ENCODE measurements at regions not wholly inside any gene's neighbourhood (a gene's known extent, or its start where the extent isn't known, plus 50 kb on each side); places are given as distances from the start of the nearest gene placed in this dataset.
"Not testable (repeated sequence)": the region's sequence is repeated elsewhere in the genome, so short reads cannot be mapped to it uniquely, and the experiment has no call there.

DNA sequence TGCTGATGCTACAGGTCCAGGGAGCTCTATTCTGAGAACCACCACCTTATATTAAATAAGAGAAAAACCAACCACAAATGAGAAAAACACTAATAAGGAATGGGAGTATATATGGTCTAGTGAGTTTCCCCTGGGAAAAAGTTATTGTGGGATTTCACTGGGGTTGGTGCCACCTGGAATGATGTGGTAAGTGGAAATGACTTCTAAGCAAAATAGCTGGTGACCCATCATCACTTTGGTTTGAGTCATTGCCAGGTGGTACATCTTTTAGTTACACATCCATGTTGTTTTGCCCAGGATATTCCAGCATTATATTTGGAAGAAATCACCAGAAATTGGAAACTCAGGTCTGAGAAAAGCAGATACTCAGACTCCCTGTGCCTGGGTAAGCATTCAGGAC, 437.3 kb downstream of the DTWD2 start:
- DNase-seq = no peak

DNA sequence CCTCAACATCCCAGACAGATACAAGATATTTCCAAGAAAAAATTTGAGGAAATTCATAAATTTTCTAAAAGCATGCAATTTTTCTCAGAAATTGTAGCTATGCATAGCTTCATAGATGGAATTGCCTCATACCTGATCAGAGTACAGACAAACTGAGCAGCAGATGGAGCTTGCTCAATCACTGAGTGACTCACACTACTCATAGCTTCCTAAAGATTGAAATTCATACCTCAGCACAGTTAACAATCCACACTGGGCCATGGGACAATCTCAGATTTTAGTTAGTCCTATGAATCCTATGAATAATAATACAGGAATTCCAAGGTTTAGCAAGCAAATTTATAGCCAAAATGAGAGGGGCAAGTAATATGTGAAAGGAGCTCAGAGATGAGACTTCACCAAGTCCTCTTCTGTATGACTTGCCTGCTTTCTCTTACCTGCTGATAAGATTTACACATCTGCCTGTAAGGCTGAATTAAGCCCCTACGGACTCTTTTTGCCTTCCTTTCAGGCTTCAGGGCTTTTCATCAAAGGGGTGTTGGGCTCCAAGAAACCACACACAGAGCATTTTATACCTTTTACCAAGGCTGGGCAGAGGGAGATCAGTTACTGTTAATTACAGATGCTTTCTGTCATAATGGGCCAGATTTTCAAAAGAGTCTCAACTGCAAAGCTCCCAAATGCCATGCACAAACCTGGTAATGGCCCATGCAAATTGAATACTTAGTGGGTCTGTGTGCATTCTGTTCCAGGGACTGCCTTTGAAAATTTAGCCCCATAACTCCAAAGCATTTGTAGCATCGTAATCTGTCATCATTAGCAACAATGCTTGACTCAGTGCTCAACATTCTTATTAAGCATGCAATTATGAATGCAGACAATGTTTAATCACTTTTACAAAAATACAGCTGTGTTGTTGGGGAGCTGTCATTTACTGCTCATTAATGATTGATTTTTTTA, 439.3 kb downstream of the DTWD2 start:
- no peak for DNase-seq

DNA sequence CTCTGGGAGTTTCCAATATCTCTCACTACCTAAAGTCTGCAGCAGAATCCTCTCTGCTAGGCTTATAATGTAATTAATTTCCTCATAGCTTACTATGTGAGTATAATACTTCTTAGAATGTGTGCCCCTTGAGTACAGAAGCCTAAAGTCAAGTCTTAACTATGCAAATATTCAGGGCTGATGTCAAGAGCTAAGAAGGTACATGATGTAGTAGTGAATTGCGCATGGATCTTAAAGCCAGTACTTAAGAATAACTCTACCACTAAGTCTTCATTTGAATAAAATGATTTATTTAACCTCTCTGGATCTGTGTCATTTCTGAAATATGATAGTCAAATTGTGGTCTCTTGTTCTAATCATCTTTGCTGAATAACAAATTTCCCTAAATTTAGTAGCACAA, 442.9 kb downstream of the DTWD2 start:
- DNase-seq = no peak

DNA sequence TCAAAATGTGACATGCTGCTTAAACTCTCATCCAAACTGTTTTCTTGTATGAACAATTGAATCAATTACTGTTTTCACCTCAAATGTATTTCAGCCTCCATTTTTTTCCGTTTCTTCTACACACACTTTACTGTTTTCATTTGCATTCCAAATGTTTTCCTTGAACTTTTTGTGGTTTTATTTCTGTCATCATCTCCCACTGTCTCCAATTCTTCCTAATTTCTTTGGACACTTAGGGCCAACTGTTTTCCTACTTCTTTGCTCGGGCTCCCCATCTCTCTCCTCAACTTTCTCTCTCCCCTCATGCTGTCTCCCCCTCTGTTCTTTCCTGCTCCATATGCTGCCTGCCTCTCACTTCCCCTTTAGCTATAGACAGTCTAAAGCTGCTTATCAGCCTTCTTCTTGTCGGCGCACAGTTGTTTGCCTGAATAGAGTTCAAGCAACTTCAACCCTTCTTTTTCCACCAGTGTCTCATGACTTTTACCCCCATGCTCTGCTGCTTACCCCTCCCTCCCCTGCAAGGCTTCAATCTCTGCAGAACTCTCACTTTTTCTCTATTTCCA, 443.4 kb downstream of the DTWD2 start:
- DNase-seq = no peak

DNA sequence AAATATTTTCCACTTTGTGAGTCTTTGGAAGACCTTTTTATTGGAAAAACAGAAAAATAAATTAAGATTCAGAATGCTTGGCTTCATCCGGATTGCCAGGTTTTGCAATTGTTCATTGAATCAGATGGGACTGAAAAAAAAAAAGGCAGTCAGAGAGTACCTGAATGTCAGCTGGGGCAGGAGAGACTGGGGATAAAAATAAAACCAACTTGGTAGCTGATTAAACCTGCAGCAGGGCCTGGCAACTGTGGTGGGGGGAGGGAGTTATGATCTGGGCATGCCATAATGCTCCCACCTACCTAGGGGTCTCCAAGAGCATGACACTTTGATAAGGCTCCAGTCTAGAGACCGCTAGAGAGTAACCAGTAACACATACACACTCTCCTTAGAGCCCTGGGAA, 454.4 kb downstream of the DTWD2 start:
- DNase-seq = no peak

DNA sequence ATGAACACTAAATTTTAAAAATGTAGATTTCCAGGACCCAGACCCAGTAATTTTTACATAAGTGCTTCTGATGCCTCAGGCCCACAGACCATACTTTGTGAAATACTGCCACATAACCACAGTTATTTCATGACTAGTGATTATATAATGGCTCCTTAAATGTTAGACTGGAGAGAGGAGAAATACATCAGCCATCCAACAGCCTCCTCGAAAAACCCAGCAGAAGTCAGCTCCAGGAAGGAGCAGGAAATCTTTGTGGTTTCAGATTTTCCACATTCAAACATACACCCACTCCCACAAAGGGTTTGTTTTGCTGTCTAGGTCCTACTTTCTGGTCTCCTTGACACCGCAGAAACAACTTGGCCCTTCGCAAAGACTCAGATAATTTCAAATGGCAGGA, 455.2 kb downstream of the DTWD2 start:
- no peak for DNase-seq

DNA sequence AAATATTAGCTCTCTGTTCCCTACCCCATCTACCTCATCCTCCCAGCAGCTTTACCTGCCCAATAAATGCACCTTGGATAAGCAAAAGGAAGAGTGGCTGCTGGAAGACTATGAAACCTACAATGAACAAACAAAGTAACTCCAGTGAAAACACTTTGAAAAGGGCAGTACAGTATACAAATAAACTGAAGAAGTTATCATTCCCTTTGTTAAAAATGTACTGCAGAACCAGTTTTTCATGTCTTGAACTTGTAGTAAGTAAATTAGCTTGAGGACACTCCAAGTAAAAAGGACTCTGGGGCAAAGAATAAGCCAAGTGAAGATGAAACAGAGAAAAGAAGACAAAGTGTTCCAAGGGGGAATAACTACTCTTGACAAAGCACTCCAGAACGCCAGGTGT, 457.1 kb downstream of the DTWD2 start:
- DNase-seq = no peak

DNA sequence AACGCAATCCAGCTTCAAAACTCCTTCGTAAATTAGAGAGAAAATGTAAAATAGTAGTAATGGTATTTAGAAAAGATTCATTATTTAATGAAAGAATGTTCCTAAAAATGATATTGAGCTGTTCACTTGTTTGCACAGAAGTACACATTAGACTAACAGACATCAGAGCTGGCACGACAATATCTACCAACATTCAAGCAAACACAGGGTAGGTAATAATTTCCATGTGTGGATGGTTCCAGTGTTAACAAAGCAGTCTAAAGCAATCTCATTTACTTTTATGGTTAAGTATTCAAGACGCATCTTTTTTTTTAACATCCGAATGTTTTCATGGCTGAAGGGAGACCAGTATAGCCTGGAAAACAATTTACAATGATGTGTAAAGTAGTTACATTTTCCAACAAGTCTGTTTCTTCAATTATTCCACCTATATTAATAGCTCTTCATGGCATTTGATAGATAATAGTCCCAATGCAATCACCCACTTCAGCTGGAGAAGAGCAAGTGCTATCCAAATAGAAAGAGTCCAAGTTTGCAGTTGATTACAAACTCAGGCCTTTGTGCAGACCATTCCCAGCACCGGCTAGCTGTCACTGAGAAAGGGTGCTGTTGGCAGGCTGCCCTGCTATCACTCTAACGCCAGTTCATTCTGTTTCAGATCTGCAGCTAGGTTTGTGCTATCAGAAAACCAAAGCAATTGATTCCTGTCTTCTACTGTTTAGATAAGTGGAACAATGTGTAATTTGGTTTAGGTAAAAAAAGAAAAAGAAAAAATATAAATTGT, 458.8 kb downstream of the DTWD2 start:
- DNase-seq = no peak

DNA sequence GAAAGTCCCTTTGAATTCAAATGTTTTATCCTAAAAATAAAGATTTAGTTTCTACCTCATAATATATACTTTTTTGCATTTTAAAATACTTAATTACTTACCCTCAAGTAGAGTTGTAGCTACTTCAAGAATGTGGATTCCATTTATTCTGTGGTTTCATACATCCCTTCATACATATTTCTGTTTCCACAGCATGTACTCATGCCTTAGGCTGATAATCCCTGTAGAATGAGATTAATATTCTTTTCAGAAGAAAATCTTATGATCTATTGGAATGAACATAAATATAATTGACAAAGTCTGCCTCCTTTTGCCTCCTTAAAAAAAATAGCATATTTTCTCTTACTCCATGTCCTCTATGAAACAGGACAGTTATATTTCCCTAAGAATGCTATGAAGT, 465.7 kb downstream of the DTWD2 start:
- DNase-seq = no peak

DNA sequence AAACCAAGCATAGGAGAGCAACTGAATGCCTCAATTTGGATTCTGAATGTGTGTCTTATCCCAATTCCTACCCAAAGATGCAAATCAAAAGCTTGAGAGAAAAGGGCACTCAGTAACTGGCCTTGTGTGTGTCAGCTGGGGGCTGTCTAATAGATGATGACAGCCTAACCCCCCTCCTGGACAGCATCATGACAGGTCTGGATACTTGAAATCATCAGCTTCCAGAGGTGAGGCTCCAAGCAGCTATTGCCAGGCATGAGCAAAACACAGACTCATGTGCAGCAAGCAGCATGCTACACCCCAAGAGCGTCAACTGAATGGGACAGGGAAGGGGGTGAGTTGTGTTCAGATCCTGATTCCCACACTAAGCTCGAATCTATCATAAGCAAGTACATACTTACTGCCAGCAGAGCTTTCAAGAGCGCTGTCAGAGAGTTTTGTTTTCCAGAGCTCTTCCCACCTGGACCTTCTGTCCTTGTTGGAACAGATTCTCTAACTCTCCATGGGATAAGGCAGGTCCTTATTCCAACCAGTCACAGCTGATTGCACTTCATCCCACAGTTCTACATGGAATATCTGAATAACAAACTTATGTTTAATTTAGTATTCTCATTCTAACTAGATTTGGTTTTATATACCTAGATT, 467.5 kb downstream of the DTWD2 start:
- DNase-seq = no peak

DNA sequence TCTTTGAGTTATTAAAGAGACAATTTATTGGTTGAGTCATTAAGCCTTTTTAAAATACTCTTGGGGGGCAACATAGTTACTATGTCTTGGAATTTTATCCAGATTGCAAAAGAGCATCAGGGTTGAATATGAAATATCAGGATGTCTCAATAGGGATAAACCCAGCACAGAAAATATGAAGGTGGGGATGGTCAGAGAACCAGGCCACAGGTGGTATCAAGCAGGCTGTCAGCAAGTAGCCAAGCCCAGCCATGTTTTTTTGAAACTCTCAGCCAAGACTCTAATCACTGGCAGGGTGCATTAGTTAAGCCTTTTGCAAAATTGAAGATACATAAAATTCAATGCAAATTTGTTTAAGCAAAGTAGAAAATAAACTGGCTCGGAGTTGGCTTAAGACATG, 468.9 kb downstream of the DTWD2 start:
- DNase-seq = no peak

DNA sequence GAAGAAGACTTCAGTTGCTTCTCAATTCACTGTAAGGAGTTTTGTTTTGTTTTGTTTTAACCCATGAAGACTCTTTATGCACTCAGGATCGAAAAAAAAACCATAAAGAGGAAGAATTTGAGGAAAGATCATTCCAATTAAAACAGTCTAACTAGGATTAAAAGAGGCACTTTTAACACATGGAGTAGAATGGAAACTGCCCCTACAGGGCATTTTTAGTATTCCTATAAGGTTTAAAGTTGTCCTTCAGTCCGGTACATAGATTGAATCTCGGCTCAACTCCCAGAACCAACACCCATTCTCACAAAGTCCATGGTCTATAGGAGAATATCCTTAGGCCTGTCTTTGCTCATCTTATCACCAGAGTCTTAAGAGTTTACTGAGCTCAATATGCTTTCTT, 469.6 kb downstream of the DTWD2 start:
- no peak for DNase-seq

DNA sequence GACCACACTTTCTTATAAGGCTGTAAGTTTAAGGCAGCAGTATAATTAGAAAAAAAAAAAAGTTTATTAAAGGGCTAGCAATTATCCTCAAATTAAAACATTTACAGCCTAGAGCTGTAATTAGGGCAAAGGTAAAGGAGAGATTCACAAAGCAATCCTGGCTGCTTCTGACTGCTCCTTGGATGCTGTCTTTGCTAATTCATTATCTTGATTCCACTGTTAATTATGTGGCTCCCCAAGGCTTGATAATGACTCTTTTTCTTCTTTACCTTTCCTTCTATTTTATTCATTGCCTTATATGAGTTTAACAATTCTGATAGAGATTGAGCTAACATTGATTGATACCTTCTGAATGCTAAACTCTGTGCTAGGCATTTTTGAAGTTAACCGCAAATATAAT, 476.5 kb downstream of the DTWD2 start:
- no peak for DNase-seq

DNA sequence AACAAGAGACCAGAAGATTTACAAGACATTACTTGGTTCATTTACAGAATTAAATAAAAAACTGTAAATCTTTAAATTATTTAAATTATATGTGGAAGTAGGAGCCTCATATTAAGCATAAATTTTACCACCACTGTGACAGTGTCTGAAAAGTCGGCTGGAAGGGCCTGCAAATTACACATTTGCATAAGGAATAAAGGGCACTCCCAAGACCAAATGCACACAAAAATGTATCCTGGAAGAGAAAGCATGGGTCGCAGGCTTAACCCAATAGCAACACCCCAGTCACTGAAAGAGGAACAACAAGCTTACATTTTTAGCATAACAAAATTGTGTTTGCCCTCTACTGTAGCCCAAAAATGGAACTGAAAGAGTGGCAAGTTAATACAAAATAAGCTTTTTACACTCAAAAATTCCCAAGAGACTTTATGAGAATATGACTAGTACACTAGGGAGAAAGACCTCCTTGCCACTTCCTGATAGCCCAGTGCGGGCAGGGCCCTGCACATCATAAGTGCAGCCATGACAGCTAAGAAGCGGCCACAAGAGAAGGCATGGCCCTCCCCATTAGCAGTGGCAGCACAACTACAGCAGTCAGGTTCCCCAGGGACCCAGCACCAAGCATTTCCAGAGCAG, 482.0 kb downstream of the DTWD2 start:
- no peak for DNase-seq

DNA sequence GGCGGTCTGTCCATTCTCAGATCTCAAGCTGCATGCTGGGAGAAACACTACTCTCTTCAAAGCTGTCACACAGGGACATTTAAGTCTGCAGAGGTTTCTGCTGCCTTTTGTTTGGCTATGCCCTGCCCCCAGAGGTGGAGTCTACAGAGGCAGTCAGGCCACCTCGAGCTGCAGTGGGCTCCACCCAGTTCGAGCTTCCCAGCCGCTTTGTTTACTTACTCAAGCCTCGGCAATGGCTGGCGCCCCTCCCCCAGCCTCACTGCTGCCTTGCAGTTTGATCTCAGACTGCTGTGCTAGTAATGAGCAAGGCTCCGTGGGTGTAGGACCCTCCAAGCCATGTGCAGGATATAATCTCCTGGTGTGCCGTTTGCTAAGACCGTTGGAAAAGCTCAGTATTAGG, 486.1 kb downstream of the DTWD2 start:
- not testable (repeated sequence) for DNase-seq

DNA sequence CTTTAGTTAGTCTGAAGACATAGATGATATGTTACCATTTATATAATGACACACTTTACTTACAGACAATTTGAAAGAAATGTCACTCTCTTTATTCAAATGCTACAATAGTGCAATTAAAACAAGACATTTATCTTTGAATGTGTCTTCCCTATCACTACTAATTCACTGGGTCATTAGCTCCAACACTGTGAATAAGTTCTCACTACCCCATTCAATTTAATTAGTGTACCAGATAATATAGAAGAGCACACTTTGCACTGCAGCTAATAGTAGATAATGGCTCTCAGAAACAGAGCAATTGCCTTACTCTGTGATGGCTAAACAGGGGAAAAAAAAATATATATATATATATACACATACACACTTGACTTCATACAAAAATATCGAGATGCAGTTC, 497.0 kb downstream of the DTWD2 start:
- DNase-seq = no peak

DNA sequence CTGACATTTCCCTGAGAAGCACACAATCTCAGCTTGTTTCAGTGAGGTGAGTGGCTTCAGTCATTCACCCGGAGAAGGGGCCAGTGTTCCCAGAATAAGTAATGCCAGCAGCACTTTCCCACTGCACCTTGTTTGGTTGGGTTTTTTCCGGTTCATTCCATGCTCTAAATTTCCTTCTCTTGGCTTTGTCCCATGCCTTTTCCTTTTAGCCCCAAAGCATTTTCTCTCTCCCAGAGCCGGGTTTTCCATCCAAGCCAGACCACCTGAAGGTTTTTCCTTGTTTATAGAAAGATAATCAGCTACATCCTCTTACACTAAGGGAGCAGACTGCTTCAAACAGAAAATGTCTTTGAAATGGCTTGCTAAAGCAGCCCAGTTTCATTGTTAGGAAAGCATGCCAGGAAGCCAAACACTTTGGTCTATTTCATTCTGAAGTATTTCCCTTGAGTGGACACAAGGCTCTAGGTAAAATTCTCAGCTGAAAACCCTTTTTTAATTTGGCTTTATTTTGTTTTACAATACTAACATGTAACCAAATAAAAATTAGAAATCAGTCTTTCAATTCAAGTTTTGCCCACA, 501.6 kb downstream of the DTWD2 start:
- DNase-seq = no peak

DNA sequence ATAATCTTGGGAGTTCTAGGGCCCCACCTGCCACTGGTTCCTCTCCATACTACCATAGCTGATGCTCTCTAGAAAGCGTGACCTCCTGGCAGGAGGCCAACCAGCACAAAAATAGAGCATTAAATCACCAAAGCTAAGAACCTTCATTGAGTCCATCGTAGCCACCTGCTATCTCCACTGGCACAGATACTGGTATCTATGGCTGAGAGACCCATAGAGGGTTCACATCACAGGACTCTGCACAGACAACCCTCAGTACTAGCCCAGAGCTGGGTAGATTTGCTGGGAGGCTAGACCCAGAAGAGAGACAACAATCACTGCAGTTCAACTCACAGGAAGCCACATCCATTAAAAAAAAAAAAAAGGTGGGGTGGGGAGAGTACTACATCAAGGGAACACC, 509.1 kb downstream of the DTWD2 start:
- DNase-seq = no peak

DNA sequence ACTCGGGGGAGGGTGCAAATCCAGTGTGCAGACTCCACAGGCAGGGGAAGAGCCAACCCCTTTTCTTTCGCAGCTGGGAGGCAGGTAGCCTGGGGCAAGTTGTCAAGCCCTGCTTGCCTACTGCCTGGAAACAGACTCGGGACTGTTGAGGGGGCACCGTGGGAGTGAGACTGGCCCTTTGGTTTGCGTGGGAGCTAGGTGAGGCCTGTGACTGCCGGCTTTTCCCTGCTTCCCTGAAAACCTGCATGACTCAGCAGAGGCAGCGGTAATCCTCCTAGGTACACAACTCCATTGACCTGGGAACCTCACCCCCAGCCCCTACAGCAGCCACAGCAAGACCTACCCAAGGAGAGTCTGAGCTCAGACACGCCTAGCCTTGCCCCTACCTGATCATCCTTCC, 509.5 kb downstream of the DTWD2 start:
- DNase-seq = no peak

DNA sequence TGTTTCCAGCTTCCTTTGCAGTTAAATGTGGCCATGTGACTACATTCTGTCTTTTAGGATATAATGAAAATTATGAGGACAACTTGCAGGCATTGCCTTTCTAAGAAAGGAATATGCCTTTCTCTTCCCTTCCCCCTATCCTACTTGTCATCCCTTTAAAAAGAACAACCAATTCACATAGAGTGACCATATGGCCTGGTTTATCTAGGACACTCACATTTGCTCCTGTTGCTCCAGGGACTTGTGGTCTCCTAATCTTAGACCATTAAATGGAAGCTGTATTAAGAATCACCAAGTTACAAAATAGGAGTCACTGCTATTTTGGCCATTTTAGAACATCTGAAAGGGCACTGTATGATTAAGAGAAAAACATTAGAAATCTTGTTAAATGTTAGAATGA, 520.3 kb downstream of the DTWD2 start:
- no peak for DNase-seq

DNA sequence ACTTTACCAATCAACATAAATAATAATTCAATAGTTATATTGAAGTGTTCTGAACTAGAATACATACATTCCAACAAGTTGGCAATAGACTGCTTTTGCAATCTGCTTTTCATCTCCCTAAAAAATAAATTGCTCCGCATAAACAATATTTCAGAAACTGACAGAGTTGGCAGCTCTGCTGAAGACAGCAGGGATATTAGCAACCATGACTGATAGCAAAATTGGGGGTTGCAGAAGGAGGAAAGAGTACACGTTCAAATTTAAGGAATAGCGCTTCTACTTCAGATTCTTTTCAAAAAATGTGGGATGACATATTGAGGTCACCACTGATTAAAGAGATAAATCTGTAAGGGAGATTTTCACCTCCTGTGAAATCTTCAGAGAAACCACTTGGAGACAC, 521.2 kb downstream of the DTWD2 start:
- DNase-seq = no peak

DNA sequence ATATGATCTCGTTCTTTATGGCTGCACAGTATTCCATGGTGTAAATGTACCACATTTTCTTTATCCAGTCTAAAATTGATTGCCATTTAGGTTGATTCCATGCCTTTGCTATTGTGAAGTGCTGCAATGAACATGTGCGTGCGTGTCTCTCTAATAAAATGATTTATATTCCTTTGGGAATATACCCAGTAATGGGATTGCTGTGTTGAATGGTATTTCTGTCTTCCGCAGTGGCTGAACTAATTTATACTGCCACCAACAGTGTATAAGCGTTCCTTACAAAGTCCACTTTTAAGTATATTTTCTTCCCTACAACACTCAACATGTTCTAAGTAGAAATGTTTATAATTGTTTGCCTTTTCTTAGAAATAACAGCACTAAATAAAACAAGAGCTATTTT, 521.9 kb downstream of the DTWD2 start:
- no peak for DNase-seq

DNA sequence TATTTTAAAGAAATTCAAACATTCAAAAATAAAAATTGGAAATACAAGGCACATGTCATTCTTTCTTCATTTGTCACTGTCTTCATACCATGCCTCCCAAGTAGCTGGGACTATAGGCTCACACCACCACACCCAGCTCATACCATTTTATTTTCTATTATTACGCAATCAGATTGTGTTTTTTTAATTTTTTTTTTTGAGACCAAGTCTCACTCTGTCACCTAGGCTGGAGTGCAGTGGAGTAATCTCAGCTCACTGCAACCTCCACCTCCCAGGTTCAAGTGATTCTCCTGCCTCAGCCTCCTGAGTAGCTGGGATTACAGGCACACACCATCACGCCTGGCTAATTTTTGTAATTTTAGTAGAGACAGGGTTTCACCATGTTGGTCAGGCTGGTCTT, 526.1 kb downstream of the DTWD2 start:
- not testable (repeated sequence) for DNase-seq
